ENCODE measurements at regions not wholly inside any gene's neighbourhood (a gene's known extent, or its start where the extent isn't known, plus 50 kb on each side); places are given as distances from the start of the nearest gene placed in this dataset.

DNA sequence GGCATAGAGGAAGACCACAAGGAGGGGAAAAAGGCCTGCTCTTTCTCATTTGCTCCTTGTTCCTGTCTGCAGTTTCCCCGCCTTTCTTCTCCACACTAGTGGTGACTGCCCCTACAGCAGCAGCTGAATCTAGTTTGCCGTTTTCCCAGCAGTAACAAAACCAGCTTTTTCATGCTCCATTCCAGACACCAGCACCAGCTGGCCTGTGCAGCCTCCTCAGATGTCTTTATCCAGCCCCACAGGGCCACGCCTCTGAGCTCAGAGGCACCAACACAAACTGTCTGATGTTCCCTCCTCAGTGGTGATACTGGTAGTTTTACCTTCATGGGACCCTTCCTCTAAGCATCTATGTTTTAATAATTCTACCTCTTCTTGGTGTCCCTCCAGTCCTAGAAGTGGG, 70.4 kb upstream of the SLC24A3 start (continued):
- TF ChIP-seq, protein P1, sequence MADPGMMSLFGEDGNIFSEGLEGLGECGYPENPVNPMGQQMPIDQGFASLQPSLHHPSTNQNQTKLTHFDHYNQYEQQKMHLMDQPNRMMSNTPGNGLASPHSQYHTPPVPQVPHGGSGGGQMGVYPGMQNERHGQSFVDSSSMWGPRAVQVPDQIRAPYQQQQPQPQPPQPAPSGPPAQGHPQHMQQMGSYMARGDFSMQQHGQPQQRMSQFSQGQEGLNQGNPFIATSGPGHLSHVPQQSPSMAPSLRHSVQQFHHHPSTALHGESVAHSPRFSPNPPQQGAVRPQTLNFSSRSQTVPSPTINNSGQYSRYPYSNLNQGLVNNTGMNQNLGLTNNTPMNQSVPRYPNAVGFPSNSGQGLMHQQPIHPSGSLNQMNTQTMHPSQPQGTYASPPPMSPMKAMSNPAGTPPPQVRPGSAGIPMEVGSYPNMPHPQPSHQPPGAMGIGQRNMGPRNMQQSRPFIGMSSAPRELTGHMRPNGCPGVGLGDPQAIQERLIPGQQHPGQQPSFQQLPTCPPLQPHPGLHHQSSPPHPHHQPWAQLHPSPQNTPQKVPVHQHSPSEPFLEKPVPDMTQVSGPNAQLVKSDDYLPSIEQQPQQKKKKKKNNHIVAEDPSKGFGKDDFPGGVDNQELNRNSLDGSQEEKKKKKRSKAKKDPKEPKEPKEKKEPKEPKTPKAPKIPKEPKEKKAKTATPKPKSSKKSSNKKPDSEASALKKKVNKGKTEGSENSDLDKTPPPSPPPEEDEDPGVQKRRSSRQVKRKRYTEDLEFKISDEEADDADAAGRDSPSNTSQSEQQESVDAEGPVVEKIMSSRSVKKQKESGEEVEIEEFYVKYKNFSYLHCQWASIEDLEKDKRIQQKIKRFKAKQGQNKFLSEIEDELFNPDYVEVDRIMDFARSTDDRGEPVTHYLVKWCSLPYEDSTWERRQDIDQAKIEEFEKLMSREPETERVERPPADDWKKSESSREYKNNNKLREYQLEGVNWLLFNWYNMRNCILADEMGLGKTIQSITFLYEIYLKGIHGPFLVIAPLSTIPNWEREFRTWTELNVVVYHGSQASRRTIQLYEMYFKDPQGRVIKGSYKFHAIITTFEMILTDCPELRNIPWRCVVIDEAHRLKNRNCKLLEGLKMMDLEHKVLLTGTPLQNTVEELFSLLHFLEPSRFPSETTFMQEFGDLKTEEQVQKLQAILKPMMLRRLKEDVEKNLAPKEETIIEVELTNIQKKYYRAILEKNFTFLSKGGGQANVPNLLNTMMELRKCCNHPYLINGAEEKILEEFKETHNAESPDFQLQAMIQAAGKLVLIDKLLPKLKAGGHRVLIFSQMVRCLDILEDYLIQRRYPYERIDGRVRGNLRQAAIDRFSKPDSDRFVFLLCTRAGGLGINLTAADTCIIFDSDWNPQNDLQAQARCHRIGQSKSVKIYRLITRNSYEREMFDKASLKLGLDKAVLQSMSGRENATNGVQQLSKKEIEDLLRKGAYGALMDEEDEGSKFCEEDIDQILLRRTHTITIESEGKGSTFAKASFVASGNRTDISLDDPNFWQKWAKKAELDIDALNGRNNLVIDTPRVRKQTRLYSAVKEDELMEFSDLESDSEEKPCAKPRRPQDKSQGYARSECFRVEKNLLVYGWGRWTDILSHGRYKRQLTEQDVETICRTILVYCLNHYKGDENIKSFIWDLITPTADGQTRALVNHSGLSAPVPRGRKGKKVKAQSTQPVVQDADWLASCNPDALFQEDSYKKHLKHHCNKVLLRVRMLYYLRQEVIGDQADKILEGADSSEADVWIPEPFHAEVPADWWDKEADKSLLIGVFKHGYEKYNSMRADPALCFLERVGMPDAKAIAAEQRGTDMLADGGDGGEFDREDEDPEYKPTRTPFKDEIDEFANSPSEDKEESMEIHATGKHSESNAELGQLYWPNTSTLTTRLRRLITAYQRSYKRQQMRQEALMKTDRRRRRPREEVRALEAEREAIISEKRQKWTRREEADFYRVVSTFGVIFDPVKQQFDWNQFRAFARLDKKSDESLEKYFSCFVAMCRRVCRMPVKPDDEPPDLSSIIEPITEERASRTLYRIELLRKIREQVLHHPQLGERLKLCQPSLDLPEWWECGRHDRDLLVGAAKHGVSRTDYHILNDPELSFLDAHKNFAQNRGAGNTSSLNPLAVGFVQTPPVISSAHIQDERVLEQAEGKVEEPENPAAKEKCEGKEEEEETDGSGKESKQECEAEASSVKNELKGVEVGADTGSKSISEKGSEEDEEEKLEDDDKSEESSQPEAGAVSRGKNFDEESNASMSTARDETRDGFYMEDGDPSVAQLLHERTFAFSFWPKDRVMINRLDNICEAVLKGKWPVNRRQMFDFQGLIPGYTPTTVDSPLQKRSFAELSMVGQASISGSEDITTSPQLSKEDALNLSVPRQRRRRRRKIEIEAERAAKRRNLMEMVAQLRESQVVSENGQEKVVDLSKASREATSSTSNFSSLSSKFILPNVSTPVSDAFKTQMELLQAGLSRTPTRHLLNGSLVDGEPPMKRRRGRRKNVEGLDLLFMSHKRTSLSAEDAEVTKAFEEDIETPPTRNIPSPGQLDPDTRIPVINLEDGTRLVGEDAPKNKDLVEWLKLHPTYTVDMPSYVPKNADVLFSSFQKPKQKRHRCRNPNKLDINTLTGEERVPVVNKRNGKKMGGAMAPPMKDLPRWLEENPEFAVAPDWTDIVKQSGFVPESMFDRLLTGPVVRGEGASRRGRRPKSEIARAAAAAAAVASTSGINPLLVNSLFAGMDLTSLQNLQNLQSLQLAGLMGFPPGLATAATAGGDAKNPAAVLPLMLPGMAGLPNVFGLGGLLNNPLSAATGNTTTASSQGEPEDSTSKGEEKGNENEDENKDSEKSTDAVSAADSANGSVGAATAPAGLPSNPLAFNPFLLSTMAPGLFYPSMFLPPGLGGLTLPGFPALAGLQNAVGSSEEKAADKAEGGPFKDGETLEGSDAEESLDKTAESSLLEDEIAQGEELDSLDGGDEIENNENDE (IDR thresholded peaks at IDR 0.05; ENCODE audit: insufficient replicate concordance, low read length), result no peak
- no peak for TF ChIP-seq RNF2 (IDR thresholded peaks at IDR 0.05; ENCODE audit: borderline replicate concordance, low read depth, low read length, missing control alignments, poor library complexity, severe bottlenecking)
- TF ChIP-seq MAFK (IDR thresholded peaks at IDR 0.05; ENCODE audit: low read depth, low read length), result no peak
- TF ChIP-seq, protein P2, sequence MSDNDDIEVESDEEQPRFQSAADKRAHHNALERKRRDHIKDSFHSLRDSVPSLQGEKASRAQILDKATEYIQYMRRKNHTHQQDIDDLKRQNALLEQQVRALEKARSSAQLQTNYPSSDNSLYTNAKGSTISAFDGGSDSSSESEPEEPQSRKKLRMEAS (IDR thresholded peaks at IDR 0.05), result no peak
- no peak for TF ChIP-seq CREB1 (IDR thresholded peaks at IDR 0.05)
- no peak for TF ChIP-seq NANOG (IDR thresholded peaks at IDR 0.05; ENCODE audit: insufficient read depth, low read depth, low read length, poor library complexity, severe bottlenecking)
- TF ChIP-seq SIN3A (conservative IDR thresholded peaks at IDR 0.05 in 1 of 2, IDR thresholded peaks at IDR 0.05 in 1 of 2; ENCODE audit: low read depth in 1 of 2, low read length in 2 of 2), result no peak
- no peak for TF ChIP-seq GTF2F1 (IDR thresholded peaks at IDR 0.05; ENCODE audit: borderline replicate concordance, low read depth, low read length)
- TF ChIP-seq RBBP5 (IDR thresholded peaks at IDR 0.05; ENCODE audit: borderline replicate concordance, low read depth, low read length), result no peak
- TF ChIP-seq CTBP2 (IDR thresholded peaks at IDR 0.05; ENCODE audit: borderline replicate concordance, insufficient read depth, insufficient read length, low read length), result no peak
- no peak for TF ChIP-seq SUZ12 (IDR thresholded peaks at IDR 0.05; ENCODE audit: low read length)

Measured in H1 (cell line).